ENCODE measurements at regions not wholly inside any gene's neighbourhood (a gene's known extent, or its start where the extent isn't known, plus 50 kb on each side); places are given as distances from the start of the nearest gene placed in this dataset.

DNA sequence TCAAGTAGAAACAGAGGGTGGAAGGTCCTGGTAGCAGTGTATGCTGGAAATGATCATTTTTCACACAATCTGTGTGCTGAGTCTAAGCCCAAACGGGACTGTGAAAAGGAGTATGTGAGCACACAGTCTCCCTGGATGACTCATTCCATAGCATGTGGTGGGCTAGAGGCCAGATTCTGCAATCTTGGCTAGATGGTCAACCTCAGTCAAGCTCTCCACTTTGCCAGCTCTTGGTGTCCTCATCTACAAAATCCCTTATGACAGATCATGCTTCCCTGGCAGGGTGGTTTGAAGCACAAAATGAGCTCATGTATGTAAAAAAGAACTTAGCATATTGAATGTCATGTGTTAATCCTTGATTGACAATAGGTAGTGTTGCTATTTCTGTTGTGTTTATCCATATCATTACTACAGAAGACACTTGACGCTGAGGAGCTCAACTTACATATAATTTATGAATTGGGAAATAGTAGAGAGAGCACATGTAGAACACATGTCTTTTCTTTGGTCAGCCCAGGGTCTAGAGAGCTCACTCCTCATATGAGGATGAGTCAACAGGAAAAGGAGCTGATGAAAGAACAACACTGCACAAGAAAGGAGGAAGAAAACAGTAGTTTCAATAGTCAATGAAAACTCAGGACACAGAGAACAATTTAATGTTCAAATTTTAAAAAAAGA is 517.5 kb downstream of the BCL11B start:
- Histone ChIP-seq H3K27ac (ENCODE audit: insufficient read depth, low read length) (no peak overlapping the region), H2AK5ac (ENCODE audit: low read depth, low read length) (no peak overlapping the region), H3K18ac (ENCODE audit: low read depth, low read length) (no peak overlapping the region), H3K56ac (ENCODE audit: extremely low read depth, insufficient read depth, low read length) (no peak overlapping the region), H3K9me1 (ENCODE audit: insufficient read depth, low read length) (no peaks in the 10 kb centered on the region), H4K91ac (ENCODE audit: insufficient read depth, low read depth, low read length) (no peak overlapping the region), H3K4me1 (ENCODE audit: control insufficient read depth, insufficient read depth, low read length) (no peaks in the 10 kb centered on the region), H3K9ac (ENCODE audit: low read depth, low read length) (no peak overlapping the region), H2BK15ac (ENCODE audit: low read depth, low read length) (no peak overlapping the region), H2AK9ac (replicated peaks; ENCODE audit: low read depth, low read length, poor library complexity) (no peak overlapping the region), H2BK120ac (ENCODE audit: low read depth, low read length) (no peak overlapping the region), H2BK20ac (ENCODE audit: low read depth, low read length) (no peak overlapping the region), H3K4me2 (ENCODE audit: low read depth, low read length) (no peak overlapping the region), H3K14ac (replicated peaks; ENCODE audit: low read depth, low read length) (no peak overlapping the region), H3K9me3 (ENCODE audit: control insufficient read depth, insufficient read depth, low read length) (peaks cover 23% of the 10 kb centered on the region), H2AFZ (replicated peaks; ENCODE audit: low read length, poor library complexity) (no peak overlapping the region), H4K20me1 (ENCODE audit: insufficient read depth, low read length) (no peaks in the 10 kb centered on the region), H3K4me3 (ENCODE audit: insufficient read depth, low read depth, low read length) (no peak overlapping the region), H3K79me1 (ENCODE audit: low read depth in 1 of 2, low read length in 2 of 2) (no peaks in the 10 kb centered on the region), H4K8ac (ENCODE audit: low read depth in 2 of 2, low read length in 2 of 2) (no peak overlapping the region), H4K5ac (ENCODE audit: low read depth, low read length) (no peak overlapping the region), H3K36me3 (ENCODE audit: control insufficient read depth, insufficient read depth, low read length) (no peaks in the 10 kb centered on the region), H3K27me3 (ENCODE audit: control insufficient read depth, insufficient read depth, low read length) (no peaks in the 10 kb centered on the region), H3K23ac (ENCODE audit: low read depth, low read length) (no peak overlapping the region), H3K4ac (ENCODE audit: low read depth, low read length) (no peak overlapping the region), H2BK5ac (ENCODE audit: low read depth, low read length, poor library complexity, severe bottlenecking) (no peak overlapping the region)
- in situ Hi-C loops (cut with MboI; ENCODE audit: low sequenced_read_pairs) (no loop called here), dilution Hi-C loops (cut with HindIII; ENCODE audit: low sequenced_read_pairs, unreplicated experiment) (no loop called here), intact Hi-C loops (cut with micrococcal nuclease) (no loop called here)
- ChIA-PET POLR2A (ENCODE audit: unreplicated experiment) (no interaction called here), CTCF (no interaction called here)
- no CpG with 5 or more reads among the region's 2 CpGs for WGBS, 2 experiments (ENCODE audit: extremely low coverage in 2 of 2, insufficient read length in 1 of 2)
- DNase-seq (no peak), ATAC-seq (ENCODE audit: low read depth) (no peak)
- BruUV-seq (replicated peaks) = no TSS peak
- no peak for TF ChIP-seq NFE2L2 (IDR thresholded peaks at IDR 0.05; ENCODE audit: low read depth, low read length)
- no peak for TF ChIP-seq CEBPB (IDR thresholded peaks at IDR 0.05; ENCODE audit: low read depth, low read length)
- TF ChIP-seq MAFK (IDR thresholded peaks at IDR 0.05; ENCODE audit: low read depth, low read length) = no peak
- TF ChIP-seq RFX5 (IDR thresholded peaks at IDR 0.05; ENCODE audit: low read depth, low read length) = no peak
- TF ChIP-seq, protein P1, sequence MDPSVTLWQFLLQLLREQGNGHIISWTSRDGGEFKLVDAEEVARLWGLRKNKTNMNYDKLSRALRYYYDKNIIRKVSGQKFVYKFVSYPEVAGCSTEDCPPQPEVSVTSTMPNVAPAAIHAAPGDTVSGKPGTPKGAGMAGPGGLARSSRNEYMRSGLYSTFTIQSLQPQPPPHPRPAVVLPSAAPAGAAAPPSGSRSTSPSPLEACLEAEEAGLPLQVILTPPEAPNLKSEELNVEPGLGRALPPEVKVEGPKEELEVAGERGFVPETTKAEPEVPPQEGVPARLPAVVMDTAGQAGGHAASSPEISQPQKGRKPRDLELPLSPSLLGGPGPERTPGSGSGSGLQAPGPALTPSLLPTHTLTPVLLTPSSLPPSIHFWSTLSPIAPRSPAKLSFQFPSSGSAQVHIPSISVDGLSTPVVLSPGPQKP (IDR thresholded peaks at IDR 0.05; ENCODE audit: borderline replicate concordance, low read depth, low read length) = no peak

Measured in IMR-90 (cell line).